Nephron (organoid): ENCODE measurements at regions not wholly inside any gene's neighbourhood (a gene's known extent, or its start where the extent isn't known, plus 50 kb on each side); places are given as distances from the start of the nearest gene placed in this dataset.

Source experiments
- H3K27ac Mint-ChIP-seq, 3 experiments: 2 replicates each; pipeline ENCODE4 v1.8.0; 2020; ENCODE audit warnings: mixed read lengths in 3 of 3, mild to moderate bottlenecking in 2 of 3, moderate library complexity in 1 of 3
- H3K27me3 Mint-ChIP-seq: 2 replicates; pipeline ENCODE4 v1.8.0; 2021; ENCODE audit warnings: low read depth, mild to moderate bottlenecking, moderate library complexity, mixed read lengths
- H3K36me3 Mint-ChIP-seq: 2 replicates; pipeline ENCODE4 v1.8.0; 2020; ENCODE audit warnings: low read depth, mixed read lengths
- H3K4me1 Mint-ChIP-seq: 2 replicates; pipeline ENCODE4 v1.8.0; 2020; ENCODE audit warnings: mixed read lengths
- H3K4me3 Mint-ChIP-seq, 3 experiments: 2 replicates each; pipeline ENCODE4 v1.8.0; 2020; ENCODE audit warnings: mild to moderate bottlenecking in 3 of 3, mixed read lengths in 3 of 3, moderate library complexity in 2 of 3
- H3K9me3 Mint-ChIP-seq: 2 replicates; pipeline ENCODE4 v1.8.0; 2020; ENCODE audit warnings: mixed read lengths
- CTCF ChIP-seq, 3 experiments: fragments of 200-600 bp; sonication (generic); IDR thresholded peaks; one replicate each; pipeline ENCODE4 v1.5.0; 2021; ENCODE audit warnings: antibody characterized with exemption in 3 of 3; ENCODE audit not compliant: unreplicated experiment in 3 of 3

- Mint-ChIP-seq H3K27me3 (peaks cover 21% of the 10 kb centered on the region), H3K9me3 (no peaks in the 10 kb centered on the region), H3K4me3 (no peak overlapping the region), H3K27ac (no peak overlapping the region), H3K36me3 (no peaks in the 10 kb centered on the region), H3K4me1 (peaks cover 20% of the 10 kb centered on the region)
- no peak for TF ChIP-seq CTCF (IDR thresholded peaks at IDR 0.05; ENCODE audit: unreplicated experiment in 3 of 3)
Measured at GRCh38 chr1:177784409-177784808, 185.4 kb downstream of the SEC16B start.

DNA sequence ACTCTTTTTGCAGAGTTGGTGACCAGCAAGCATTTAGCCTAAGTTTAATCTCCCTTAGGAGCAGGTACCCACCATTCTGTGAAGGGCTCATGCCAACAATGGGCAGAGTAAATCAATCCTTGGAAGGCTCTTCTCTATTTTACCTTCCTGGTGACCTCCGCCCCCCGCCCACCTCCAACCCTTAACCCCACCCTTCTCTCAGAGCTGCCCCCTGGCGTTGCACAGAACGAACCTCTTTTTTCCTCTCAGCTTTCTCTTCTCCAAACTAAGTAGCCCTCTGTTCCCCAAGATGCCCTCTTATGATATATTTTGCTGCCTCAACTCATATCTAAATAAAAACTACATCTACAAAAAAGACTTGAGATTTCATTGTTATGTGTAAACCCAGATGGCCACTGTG, 186.8 kb downstream of the SEC16B start:
- TF ChIP-seq CTCF (IDR thresholded peaks at IDR 0.05; ENCODE audit: unreplicated experiment in 3 of 3), result no peak
- Mint-ChIP-seq H3K27ac (no peak overlapping the region), H3K4me3 (no peak overlapping the region), H3K9me3 (no peaks in the 10 kb centered on the region), H3K36me3 (no peaks in the 10 kb centered on the region), H3K27me3 (peaks cover 21% of the 10 kb centered on the region), H3K4me1 (peaks cover 34% of the 10 kb centered on the region)

DNA sequence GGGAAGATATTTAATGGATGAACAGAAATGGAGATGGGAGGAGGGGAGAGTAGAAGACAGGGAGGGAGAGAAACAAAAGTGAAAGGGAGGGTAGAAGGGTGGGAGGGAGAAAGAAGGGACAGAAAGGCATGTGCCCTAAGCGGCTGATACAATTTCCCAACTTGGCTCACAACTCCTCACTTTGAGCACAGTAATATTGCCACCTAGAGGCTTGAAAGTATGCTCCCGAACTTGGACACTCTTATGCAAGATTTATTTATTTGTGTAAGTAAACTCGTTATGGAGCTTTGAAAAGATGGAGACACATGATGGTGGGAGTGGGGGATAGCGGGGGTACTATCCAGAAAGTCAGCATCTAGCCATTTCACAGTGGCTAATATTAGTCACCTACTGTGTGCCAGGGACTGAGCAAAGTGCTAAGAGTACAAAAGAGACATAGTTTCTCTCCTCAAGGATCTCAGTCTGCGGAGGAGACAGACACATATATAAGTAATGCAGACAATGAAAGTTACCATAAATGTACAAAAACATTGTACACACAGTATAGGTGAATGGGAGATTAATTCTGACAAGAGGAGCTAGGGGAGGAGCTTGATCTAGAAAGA, 189.7 kb downstream of the SEC16B start:
- TF ChIP-seq CTCF (IDR thresholded peaks at IDR 0.05; ENCODE audit: unreplicated experiment in 3 of 3), result peak; percentile 65 to 69 (median 68)
- Mint-ChIP-seq H3K36me3 (no peaks in the 10 kb centered on the region), H3K27me3 (peaks cover 13% of the 10 kb centered on the region), H3K27ac (peak overlapping the region; percentile 26 to 42 (median 37)), H3K4me1 (peaks cover 38% of the 10 kb centered on the region), H3K4me3 (no peak overlapping the region), H3K9me3 (no peaks in the 10 kb centered on the region)

DNA sequence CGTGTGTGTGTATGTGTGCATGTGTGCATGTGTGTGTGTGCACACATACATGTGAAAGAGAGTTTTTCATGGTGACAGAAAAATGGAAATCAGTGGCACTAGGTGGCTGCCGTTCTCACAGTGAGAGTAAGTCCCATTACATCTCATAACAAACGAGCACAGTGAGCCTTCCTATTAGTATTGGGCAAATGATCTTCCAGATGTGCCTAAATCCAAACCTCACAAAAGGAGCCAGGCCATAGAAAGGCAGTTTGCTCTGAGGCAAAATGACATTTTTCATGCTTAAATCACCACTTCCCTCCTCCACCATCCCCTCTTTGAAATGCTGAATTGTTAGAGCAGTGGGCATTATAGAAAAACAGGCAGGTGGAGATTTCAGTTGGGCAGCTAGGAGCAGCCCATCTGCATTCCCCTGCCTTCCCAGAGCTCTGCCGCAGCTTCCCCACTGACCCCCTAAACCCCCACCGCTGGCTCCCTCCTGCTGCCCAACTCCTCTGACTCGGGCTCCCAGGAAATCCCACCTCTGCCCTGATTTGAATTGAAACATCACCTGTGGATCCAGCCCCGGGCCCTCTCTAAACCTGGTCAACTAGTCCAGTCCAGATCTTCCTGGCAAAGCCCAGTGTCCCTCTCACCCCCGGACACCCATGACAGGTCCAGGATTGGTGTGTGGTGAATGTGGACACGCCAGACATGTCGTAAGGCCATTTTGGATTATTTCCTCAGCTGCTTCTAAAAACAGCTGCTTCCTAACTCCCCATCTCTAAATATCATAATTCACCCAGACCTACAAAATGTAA, 190.5 kb downstream of the SEC16B start:
- H3K36me3 Mint-ChIP-seq, result no peaks in the 10 kb centered on the region
- H3K9me3 Mint-ChIP-seq, result peaks cover 4% of the 10 kb centered on the region
- TF ChIP-seq CTCF (IDR thresholded peaks at IDR 0.05; ENCODE audit: unreplicated experiment in 3 of 3), result no peak
- no peak overlapping the region for H3K4me3 Mint-ChIP-seq
- peaks cover 7% of the 10 kb centered on the region for H3K27me3 Mint-ChIP-seq
- H3K27ac Mint-ChIP-seq, result peak overlapping the region; percentile 29 to 42 (median 39)
- peaks cover 38% of the 10 kb centered on the region for H3K4me1 Mint-ChIP-seq

GRCh38 chr1:177775924-177776323, 193.9 kb downstream of the SEC16B start:
- peaks cover 3% of the 10 kb centered on the region for H3K27me3 Mint-ChIP-seq
- H3K4me1 Mint-ChIP-seq, result peaks cover 33% of the 10 kb centered on the region
- no peak for TF ChIP-seq CTCF (IDR thresholded peaks at IDR 0.05; ENCODE audit: unreplicated experiment in 3 of 3)
- no peaks in the 10 kb centered on the region for H3K36me3 Mint-ChIP-seq
- peaks cover 18% of the 10 kb centered on the region for H3K9me3 Mint-ChIP-seq
- H3K27ac Mint-ChIP-seq, result no peak overlapping the region
- no peak overlapping the region for H3K4me3 Mint-ChIP-seq
